Esophagus muscularis mucosa (tissue), 4 donors: ENCODE measurements at regions not wholly inside any gene's neighbourhood (a gene's known extent, or its start where the extent isn't known, plus 50 kb on each side); places are given as distances from the start of the nearest gene placed in this dataset.

Experiments used
- EP300 ChIP-seq: sonication (generic); formaldehyde crosslinking; IDR thresholded peaks from one replicate; pipeline ENCODE4 v1.6.1; 2017; ENCODE audit warnings: antibody characterized with exemption
- POLR2A ChIP-seq: fragments of 450-650 bp; IDR thresholded peaks from one replicate; pipeline ENCODE4 v1.6.1; 2017; ENCODE audit warnings: antibody characterized with exemption, moderate library complexity, mild to moderate bottlenecking, low read depth
- POLR2AphosphoS5 ChIP-seq, 2 donors: sonication (generic); formaldehyde crosslinking; IDR thresholded peaks; one replicate each; pipeline ENCODE4 v1.6.1; 2017; ENCODE audit warnings: antibody characterized with exemption in 2 of 2
- TF ChIP-seq, protein P1 (sequence below), 3 experiments: fragments of 200-600 bp in 2 of 3; fragments of 450-650 bp in 1 of 3; sonication (generic) in 2 of 3; IDR thresholded peaks; one replicate each; pipeline ENCODE4 v1.5.1; 2017 to 2019; ENCODE audit warnings: antibody characterized with exemption in 3 of 3, mild to moderate bottlenecking in 2 of 3, moderate library complexity in 1 of 3

DNA sequence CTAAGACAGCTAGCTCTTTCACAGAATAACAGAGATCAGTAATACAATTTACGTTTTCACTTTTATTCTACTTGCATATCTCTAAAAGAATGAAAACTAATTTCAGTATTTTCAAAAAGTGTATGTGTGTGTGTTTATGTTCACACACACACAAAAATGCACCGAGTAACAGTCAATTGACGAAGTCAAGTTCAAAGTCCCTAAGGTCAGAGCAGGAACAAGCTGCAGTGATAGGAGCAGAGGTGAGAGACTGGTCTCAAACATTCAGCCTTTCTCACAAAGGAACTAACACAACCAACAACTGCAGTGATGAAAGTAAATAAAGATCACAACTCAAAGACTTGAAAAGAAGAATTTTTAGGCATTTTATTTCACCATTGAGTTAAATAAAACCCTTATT lies 429.7 kb downstream of the C12orf50 start:
- TF ChIP-seq, protein P1, sequence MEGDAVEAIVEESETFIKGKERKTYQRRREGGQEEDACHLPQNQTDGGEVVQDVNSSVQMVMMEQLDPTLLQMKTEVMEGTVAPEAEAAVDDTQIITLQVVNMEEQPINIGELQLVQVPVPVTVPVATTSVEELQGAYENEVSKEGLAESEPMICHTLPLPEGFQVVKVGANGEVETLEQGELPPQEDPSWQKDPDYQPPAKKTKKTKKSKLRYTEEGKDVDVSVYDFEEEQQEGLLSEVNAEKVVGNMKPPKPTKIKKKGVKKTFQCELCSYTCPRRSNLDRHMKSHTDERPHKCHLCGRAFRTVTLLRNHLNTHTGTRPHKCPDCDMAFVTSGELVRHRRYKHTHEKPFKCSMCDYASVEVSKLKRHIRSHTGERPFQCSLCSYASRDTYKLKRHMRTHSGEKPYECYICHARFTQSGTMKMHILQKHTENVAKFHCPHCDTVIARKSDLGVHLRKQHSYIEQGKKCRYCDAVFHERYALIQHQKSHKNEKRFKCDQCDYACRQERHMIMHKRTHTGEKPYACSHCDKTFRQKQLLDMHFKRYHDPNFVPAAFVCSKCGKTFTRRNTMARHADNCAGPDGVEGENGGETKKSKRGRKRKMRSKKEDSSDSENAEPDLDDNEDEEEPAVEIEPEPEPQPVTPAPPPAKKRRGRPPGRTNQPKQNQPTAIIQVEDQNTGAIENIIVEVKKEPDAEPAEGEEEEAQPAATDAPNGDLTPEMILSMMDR (IDR thresholded peaks at IDR 0.05), result no peak
- TF ChIP-seq POLR2A (no peak), POLR2AphosphoS5 (IDR thresholded peaks at IDR 0.05) (no peak), EP300 (no peak)
